Suprapubic skin (tissue), 4 donors: ENCODE measurements at regions not wholly inside any gene's neighbourhood (a gene's known extent, or its start where the extent isn't known, plus 50 kb on each side); places are given as distances from the start of the nearest gene placed in this dataset.

Experiments
- POLR2A ChIP-seq, 2 donors: fragments of 450-650 bp; IDR thresholded peaks; one replicate each; pipeline ENCODE4 v1.6.1; 2017; ENCODE audit warnings: antibody characterized with exemption in 2 of 2, mild to moderate bottlenecking in 2 of 2, moderate library complexity in 2 of 2
- POLR2AphosphoS5 ChIP-seq, 3 donors: sonication (generic); formaldehyde crosslinking; IDR thresholded peaks; one replicate each; pipeline ENCODE4 v1.6.1; 2017; ENCODE audit warnings: antibody characterized with exemption in 3 of 3
- TF ChIP-seq, protein P1 (sequence below), 2 donors: fragments of 200-600 bp in 1 of 2; fragments of 450-650 bp in 1 of 2; sonication (generic) in 1 of 2; IDR thresholded peaks; one replicate each; pipeline ENCODE4 v1.5.1; 2016 to 2019; ENCODE audit warnings: antibody characterized with exemption in 2 of 2, mild to moderate bottlenecking in 1 of 2, moderate library complexity in 1 of 2

DNA sequence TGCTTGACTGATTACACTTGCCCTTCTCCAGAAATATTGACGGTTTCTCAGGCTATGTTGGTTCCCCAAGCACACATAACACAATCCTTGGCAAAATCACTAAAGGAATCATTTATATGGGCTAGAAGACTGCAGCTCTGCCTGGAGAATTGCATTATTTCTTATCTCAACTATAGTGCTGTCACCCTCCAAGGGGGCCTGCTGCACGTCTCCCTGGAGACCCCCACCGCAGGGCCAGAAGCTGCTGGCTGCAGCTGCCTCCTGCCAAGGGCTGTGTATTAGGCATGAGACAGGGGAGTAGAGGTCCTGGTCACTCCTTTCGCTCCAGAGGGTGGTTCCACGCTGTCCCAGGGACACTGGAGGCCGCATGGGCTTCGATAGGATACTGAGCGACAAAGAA lies 76.6 kb downstream of the LRRC30 start:
- no peak for TF ChIP-seq POLR2A (IDR thresholded peaks at IDR 0.05)
- TF ChIP-seq, protein P1, sequence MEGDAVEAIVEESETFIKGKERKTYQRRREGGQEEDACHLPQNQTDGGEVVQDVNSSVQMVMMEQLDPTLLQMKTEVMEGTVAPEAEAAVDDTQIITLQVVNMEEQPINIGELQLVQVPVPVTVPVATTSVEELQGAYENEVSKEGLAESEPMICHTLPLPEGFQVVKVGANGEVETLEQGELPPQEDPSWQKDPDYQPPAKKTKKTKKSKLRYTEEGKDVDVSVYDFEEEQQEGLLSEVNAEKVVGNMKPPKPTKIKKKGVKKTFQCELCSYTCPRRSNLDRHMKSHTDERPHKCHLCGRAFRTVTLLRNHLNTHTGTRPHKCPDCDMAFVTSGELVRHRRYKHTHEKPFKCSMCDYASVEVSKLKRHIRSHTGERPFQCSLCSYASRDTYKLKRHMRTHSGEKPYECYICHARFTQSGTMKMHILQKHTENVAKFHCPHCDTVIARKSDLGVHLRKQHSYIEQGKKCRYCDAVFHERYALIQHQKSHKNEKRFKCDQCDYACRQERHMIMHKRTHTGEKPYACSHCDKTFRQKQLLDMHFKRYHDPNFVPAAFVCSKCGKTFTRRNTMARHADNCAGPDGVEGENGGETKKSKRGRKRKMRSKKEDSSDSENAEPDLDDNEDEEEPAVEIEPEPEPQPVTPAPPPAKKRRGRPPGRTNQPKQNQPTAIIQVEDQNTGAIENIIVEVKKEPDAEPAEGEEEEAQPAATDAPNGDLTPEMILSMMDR (IDR thresholded peaks at IDR 0.05) = no peak
- TF ChIP-seq POLR2AphosphoS5 (IDR thresholded peaks at IDR 0.05) = no peak
